ENCODE measurements at regions not wholly inside any gene's neighbourhood (a gene's known extent, or its start where the extent isn't known, plus 50 kb on each side); places are given as distances from the start of the nearest gene placed in this dataset.
"Not testable (repeated sequence)": the region's sequence is repeated elsewhere in the genome, so short reads cannot be mapped to it uniquely, and the experiment has no call there.

DNA sequence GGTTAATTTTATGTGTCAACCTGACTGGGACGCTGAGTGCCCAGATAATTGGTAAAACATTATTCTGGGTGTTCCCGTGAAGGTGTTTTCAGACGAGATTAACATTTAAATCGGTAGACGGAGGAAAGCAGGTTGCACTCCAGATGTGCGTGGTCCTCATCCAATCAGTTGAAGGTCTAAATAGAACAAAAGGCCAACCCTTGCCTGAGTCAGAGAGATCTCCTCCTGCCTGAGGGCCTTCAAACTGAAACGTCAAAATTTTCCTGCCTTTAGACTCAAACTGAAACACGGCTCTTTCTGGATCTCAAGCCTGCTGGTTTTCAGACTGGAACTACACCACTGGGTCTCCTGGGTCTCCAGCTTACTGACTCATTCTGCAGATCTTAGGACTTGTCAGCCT is 70.9 kb downstream of the NPIPA5 start:
- H3K9ac ChIP-seq (ENCODE audit: control insufficient read depth, extremely low read depth, insufficient read depth, low read length); H3K79me2 ChIP-seq (ENCODE audit: control insufficient read depth, insufficient read depth, low read length); H3K9me3 ChIP-seq (ENCODE audit: control insufficient read depth, low read depth, low read length); DNase-seq (ENCODE audit: low read depth, low spot score); H3K4me1 ChIP-seq (ENCODE audit: control insufficient read depth, extremely low read depth, insufficient read depth, low read length); H3K4me3 ChIP-seq (ENCODE audit: control insufficient read depth in 2 of 3, extremely low read depth in 1 of 3, insufficient read depth in 2 of 3, low read depth in 1 of 3, low read length in 3 of 3); H3K27ac ChIP-seq (ENCODE audit: control insufficient read depth, insufficient read depth, low read length); FAIRE-seq; H3K36me3 ChIP-seq (ENCODE audit: control insufficient read depth in 2 of 2, extremely low read depth in 1 of 2, insufficient read depth in 2 of 2, low read length in 2 of 2); H4K20me1 ChIP-seq (ENCODE audit: control insufficient read depth, extremely low read depth, insufficient read depth, low read length); dilution Hi-C loops (cut with MboI; ENCODE audit: extremely low pct_ligation_motif_present, low sequenced_read_pairs); H3K9me1 ChIP-seq (ENCODE audit: control insufficient read depth, extremely low read depth, insufficient read depth, low read length); H3K4me2 ChIP-seq (ENCODE audit: control insufficient read depth, extremely low read depth, insufficient read depth, low read depth, low read length); H2AFZ ChIP-seq (ENCODE audit: control insufficient read depth, low read length); H3K27me3 ChIP-seq (ENCODE audit: control insufficient read depth, extremely low read depth, insufficient read depth, low read length): not testable (repeated sequence)

DNA sequence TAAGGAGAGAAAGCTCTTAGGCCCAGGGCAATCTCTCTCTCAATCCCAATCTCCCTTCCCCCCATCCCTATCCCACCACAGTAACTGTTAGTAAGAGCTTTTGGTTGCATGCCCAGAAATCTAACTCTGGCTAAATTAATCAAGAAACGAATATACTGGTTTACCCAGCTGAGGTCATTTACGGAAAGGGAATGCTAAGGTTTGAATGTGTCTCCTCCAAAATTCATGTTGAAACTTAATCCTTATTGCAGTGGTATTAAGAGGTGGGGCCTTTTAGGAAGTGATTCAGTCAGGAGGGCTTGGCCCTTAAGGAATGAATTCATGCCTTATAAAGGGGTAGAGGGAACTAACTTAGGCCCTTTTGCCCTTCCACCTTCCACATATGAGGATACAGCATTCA is 72.2 kb downstream of the NPIPA5 start:
- FAIRE-seq; H3K9me1 ChIP-seq (ENCODE audit: control insufficient read depth, extremely low read depth, insufficient read depth, low read length): not testable (repeated sequence)

DNA sequence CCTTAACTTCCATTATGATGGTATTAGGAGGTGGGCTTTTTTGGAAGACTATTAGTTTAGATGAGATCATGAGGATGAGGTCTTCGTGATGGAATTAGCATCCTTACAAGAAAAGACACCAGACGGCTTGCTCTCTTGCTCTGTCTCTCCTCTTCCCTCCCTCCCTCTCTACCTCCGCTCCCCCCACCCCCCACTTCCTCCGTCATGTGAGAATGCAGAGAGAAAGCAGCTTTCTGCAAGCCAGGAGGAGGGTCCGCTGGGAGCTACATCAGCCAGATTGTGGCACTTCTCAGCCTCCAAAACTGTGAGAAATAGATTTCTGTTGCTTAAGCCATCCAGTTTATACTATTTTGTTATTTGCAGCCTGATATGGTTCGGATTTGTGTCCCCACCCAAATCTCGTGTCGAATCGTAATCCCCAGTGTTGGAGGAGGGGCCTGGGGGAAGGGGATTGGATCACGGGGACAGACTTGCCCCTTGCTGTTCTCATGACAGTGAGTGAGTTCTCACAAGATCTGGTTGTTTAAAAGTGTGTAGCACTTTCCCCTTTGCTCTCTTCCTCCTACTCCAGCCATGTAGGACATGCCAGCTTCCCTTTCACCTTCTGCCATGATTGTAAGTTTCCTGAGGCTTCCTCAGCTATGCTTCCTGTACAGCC is 74.3 kb downstream of the NPIPA5 start:
- H3K36me3 ChIP-seq (ENCODE audit: control insufficient read depth in 2 of 2, extremely low read depth in 1 of 2, insufficient read depth in 2 of 2, low read length in 2 of 2); H4K20me1 ChIP-seq (ENCODE audit: control insufficient read depth, extremely low read depth, insufficient read depth, low read length); H3K4me1 ChIP-seq (ENCODE audit: control insufficient read depth, extremely low read depth, insufficient read depth, low read length); dilution Hi-C loops (cut with MboI; ENCODE audit: extremely low pct_ligation_motif_present, low sequenced_read_pairs); H3K79me2 ChIP-seq (ENCODE audit: control insufficient read depth, insufficient read depth, low read length); DNase-seq (ENCODE audit: low read depth, low spot score); H3K27me3 ChIP-seq (ENCODE audit: control insufficient read depth, extremely low read depth, insufficient read depth, low read length); H3K9ac ChIP-seq (ENCODE audit: control insufficient read depth, extremely low read depth, insufficient read depth, low read length); H2AFZ ChIP-seq (ENCODE audit: control insufficient read depth, low read length); H3K4me3 ChIP-seq (ENCODE audit: control insufficient read depth in 2 of 3, extremely low read depth in 1 of 3, insufficient read depth in 2 of 3, low read depth in 1 of 3, low read length in 3 of 3); H3K27ac ChIP-seq (ENCODE audit: control insufficient read depth, insufficient read depth, low read length); H3K4me2 ChIP-seq (ENCODE audit: control insufficient read depth, extremely low read depth, insufficient read depth, low read depth, low read length); H3K9me1 ChIP-seq (ENCODE audit: control insufficient read depth, extremely low read depth, insufficient read depth, low read length); H3K9me3 ChIP-seq (ENCODE audit: control insufficient read depth, low read depth, low read length); FAIRE-seq: not testable (repeated sequence)

More for the DNA sequence above, 72.2 kb downstream of the NPIPA5 start:
- H3K4me3 ChIP-seq (ENCODE audit: control insufficient read depth in 2 of 3, extremely low read depth in 1 of 3, insufficient read depth in 2 of 3, low read depth in 1 of 3, low read length in 3 of 3); H4K20me1 ChIP-seq (ENCODE audit: control insufficient read depth, extremely low read depth, insufficient read depth, low read length); H3K9ac ChIP-seq (ENCODE audit: control insufficient read depth, extremely low read depth, insufficient read depth, low read length); H3K79me2 ChIP-seq (ENCODE audit: control insufficient read depth, insufficient read depth, low read length); H2AFZ ChIP-seq (ENCODE audit: control insufficient read depth, low read length); dilution Hi-C loops (cut with MboI; ENCODE audit: extremely low pct_ligation_motif_present, low sequenced_read_pairs); H3K27me3 ChIP-seq (ENCODE audit: control insufficient read depth, extremely low read depth, insufficient read depth, low read length); H3K9me3 ChIP-seq (ENCODE audit: control insufficient read depth, low read depth, low read length); H3K36me3 ChIP-seq (ENCODE audit: control insufficient read depth in 2 of 2, extremely low read depth in 1 of 2, insufficient read depth in 2 of 2, low read length in 2 of 2); H3K4me1 ChIP-seq (ENCODE audit: control insufficient read depth, extremely low read depth, insufficient read depth, low read length): not testable (repeated sequence)
- Histone ChIP-seq H3K27ac (ENCODE audit: control insufficient read depth, insufficient read depth, low read length) (peak overlapping the region; percentile 64), H3K4me2 (ENCODE audit: control insufficient read depth, extremely low read depth, insufficient read depth, low read depth, low read length) (peak overlapping the region; percentile 22)
- peak; percentile 41 for DNase-seq (ENCODE audit: low read depth, low spot score)

DNA sequence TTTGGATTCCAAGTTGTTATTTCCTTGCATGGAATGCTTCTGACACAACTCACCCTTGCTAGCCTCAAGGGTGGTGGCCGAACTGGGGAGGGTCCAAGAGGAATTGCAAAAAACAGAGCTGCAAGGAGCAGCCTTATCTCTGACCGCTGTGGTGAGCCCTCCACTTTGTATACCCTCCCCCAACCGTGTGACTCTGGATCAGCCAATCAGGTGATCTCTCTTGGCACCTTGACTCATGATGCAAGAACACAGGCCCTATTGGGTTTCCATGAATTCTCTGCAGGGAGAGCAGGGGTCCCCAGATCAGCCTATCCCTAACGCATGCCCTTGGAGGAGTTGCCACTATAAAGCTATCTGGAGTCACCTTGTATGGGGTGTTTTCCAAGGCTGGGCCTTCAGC is 81.0 kb downstream of the NPIPA5 start:
- FAIRE-seq; H2AFZ ChIP-seq (ENCODE audit: control insufficient read depth, low read length); H3K9me1 ChIP-seq (ENCODE audit: control insufficient read depth, extremely low read depth, insufficient read depth, low read length); H3K36me3 ChIP-seq (ENCODE audit: control insufficient read depth in 2 of 2, extremely low read depth in 1 of 2, insufficient read depth in 2 of 2, low read length in 2 of 2); dilution Hi-C loops (cut with MboI; ENCODE audit: extremely low pct_ligation_motif_present, low sequenced_read_pairs); H3K4me2 ChIP-seq (ENCODE audit: control insufficient read depth, extremely low read depth, insufficient read depth, low read depth, low read length); H3K4me3 ChIP-seq (ENCODE audit: control insufficient read depth in 2 of 3, extremely low read depth in 1 of 3, insufficient read depth in 2 of 3, low read depth in 1 of 3, low read length in 3 of 3); H3K27ac ChIP-seq (ENCODE audit: control insufficient read depth, insufficient read depth, low read length); H3K9me3 ChIP-seq (ENCODE audit: control insufficient read depth, low read depth, low read length); H4K20me1 ChIP-seq (ENCODE audit: control insufficient read depth, extremely low read depth, insufficient read depth, low read length); H3K4me1 ChIP-seq (ENCODE audit: control insufficient read depth, extremely low read depth, insufficient read depth, low read length); DNase-seq (ENCODE audit: low read depth, low spot score); H3K9ac ChIP-seq (ENCODE audit: control insufficient read depth, extremely low read depth, insufficient read depth, low read length); H3K79me2 ChIP-seq (ENCODE audit: control insufficient read depth, insufficient read depth, low read length); H3K27me3 ChIP-seq (ENCODE audit: control insufficient read depth, extremely low read depth, insufficient read depth, low read length): not testable (repeated sequence)

DNA sequence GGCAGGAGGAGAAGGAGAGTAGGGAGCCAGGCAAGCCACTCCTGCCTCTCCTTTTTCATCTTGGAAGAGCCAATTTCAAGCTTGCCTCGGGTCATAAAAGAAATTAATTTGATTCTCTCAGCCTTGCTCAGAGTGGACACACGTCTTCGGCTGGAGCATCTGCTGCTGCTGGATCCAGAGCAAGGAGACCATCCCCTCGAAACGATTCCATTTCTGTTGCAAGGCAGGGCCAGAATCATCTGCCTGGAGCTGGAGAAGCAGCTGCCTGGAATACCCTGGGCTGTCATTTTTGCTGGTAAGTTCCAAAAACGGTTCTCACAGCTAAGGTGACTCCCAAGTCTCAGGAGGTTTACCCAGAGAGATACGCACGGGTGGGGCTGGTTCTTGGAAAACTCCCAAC is 103.3 kb downstream of the NPIPA5 start:
- FAIRE-seq; H3K27ac ChIP-seq (ENCODE audit: control insufficient read depth, insufficient read depth, low read length); H3K9ac ChIP-seq (ENCODE audit: control insufficient read depth, extremely low read depth, insufficient read depth, low read length); dilution Hi-C loops (cut with MboI; ENCODE audit: extremely low pct_ligation_motif_present, low sequenced_read_pairs); H3K36me3 ChIP-seq (ENCODE audit: control insufficient read depth in 2 of 2, extremely low read depth in 1 of 2, insufficient read depth in 2 of 2, low read length in 2 of 2); H3K79me2 ChIP-seq (ENCODE audit: control insufficient read depth, insufficient read depth, low read length); H3K9me1 ChIP-seq (ENCODE audit: control insufficient read depth, extremely low read depth, insufficient read depth, low read length); DNase-seq (ENCODE audit: low read depth, low spot score); H3K4me2 ChIP-seq (ENCODE audit: control insufficient read depth, extremely low read depth, insufficient read depth, low read depth, low read length); H3K9me3 ChIP-seq (ENCODE audit: control insufficient read depth, low read depth, low read length); H3K27me3 ChIP-seq (ENCODE audit: control insufficient read depth, extremely low read depth, insufficient read depth, low read length); H4K20me1 ChIP-seq (ENCODE audit: control insufficient read depth, extremely low read depth, insufficient read depth, low read length); H3K4me1 ChIP-seq (ENCODE audit: control insufficient read depth, extremely low read depth, insufficient read depth, low read length); H3K4me3 ChIP-seq (ENCODE audit: control insufficient read depth in 2 of 3, extremely low read depth in 1 of 3, insufficient read depth in 2 of 3, low read depth in 1 of 3, low read length in 3 of 3); H2AFZ ChIP-seq (ENCODE audit: control insufficient read depth, low read length): not testable (repeated sequence)

Measured in keratinocyte (primary cell).